RWPE1 (cell line): ENCODE measurements at regions not wholly inside any gene's neighbourhood (a gene's known extent, or its start where the extent isn't known, plus 50 kb on each side); places are given as distances from the start of the nearest gene placed in this dataset.

Source experiments
- CTCF ChIA-PET: fragments of 350-600 bp; sonication (Branson Sonifier 250); formaldehyde crosslinking; extraction: SDS; loops from one replicate; lab custom pipeline; 2021; lab: Yijun Ruan, JAX
- POLR2A ChIA-PET: fragments of 400-600 bp; formaldehyde crosslinking; extraction: SDS; loops from one replicate; lab custom pipeline; 2020; ENCODE audit warnings: antibody characterized with exemption; ENCODE audit not compliant: low non-redundant PET; lab: Yijun Ruan, JAX
- DNase-seq: peaks from one replicate; pipeline ENCODE4 v3.0.0; 2012; ENCODE audit warnings: low spot score
- H3K27ac ChIP-seq: fragments of 450-650 bp; 2 replicates; pipeline ENCODE4 v1.5.1; 2017
- TF ChIP-seq, protein P1 (sequence below): fragments of 450-650 bp; conservative IDR thresholded peaks from 2 replicates; pipeline ENCODE4 v1.5.1; 2017; ENCODE audit warnings: low read depth, mild to moderate bottlenecking

DNA sequence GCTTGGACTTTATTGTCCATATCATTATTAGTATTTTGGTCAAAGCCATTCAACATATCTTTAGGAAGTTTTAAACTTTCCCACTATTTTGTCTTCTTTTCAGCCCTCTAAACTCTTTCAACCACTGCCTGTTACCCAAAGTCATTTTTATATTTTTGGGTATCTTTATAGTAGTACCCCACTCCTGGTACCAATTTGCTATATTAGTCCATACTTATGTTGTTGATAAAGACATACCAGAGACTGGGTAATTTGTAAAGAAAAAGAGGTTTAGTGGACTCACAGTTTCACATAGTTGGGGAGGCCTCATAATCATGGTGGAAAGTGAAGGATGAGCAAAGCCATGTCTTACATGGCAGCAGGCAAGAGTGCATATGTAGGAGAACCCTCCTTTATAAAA lies 271.4 kb downstream of the KLHL4 start:
- no peak for DNase-seq
- TF ChIP-seq, protein P1, sequence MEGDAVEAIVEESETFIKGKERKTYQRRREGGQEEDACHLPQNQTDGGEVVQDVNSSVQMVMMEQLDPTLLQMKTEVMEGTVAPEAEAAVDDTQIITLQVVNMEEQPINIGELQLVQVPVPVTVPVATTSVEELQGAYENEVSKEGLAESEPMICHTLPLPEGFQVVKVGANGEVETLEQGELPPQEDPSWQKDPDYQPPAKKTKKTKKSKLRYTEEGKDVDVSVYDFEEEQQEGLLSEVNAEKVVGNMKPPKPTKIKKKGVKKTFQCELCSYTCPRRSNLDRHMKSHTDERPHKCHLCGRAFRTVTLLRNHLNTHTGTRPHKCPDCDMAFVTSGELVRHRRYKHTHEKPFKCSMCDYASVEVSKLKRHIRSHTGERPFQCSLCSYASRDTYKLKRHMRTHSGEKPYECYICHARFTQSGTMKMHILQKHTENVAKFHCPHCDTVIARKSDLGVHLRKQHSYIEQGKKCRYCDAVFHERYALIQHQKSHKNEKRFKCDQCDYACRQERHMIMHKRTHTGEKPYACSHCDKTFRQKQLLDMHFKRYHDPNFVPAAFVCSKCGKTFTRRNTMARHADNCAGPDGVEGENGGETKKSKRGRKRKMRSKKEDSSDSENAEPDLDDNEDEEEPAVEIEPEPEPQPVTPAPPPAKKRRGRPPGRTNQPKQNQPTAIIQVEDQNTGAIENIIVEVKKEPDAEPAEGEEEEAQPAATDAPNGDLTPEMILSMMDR: no peak
- no peak overlapping the region for H3K27ac ChIP-seq
- CTCF ChIA-PET: no interaction called here
- POLR2A ChIA-PET: interaction anchor here (0.5 kb wide), 1 partner anchor 880 kb away, joined by 3 read pairs; no protein-coding TSS in a partner anchor

DNA sequence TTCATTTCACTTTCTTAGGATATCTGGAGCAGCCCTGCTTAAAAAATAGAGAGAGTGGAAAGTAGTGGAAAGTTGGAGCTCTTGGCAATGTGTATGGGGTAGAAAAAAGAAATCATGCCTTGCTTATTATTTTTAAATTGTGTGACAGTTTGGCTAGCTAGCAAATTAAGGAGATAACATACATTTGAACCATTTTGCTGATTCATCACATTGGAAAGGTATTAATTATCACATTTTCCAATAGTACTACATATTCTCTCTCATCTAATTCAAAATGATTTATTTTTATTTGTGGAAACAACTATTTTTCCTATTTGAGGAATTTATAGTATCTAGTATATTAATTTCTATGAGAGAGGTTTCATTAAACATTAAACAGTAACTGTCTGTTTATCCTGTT lies 280.4 kb downstream of the KLHL4 start:
- CTCF ChIA-PET: no interaction called here
- TF ChIP-seq, protein P1: no peak
- no peak overlapping the region for H3K27ac ChIP-seq
- no peak for DNase-seq
- POLR2A ChIA-PET: no interaction called here

DNA sequence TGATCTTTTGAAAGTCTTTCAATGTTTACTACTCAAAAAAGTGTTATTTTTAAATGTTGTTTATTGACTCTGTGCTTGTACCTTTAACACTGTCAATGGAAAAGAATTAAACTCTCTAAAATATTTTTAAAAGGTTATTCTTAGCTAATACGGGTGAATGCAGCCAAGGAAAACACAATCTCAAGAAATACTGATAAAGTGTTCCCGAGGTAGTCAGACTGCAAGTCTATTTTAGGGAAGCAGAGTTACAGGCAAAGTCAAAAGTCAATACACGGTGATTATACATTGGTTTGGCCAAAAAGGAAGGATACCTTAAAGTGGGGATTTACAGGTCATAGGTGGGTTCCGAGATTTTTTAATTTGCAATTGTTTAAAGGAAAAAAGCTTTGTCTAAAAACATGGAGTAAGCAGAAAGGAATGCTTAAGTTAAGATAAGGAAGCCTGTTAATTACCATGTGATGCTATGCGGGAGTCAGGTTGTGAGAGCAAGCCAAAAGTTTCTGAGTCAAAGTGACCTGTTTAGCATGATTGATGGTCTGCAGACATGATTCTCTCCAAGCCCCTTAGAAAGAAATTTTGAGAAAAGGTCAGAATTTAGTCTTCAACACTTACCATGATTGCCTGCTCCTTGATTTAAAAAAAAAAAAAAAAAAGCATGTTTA lies 288.4 kb downstream of the KLHL4 start:
- TF ChIP-seq, protein P1: no peak
- DNase-seq: no peak
- H3K27ac ChIP-seq: no peak overlapping the region
- ChIA-PET CTCF (no interaction called here), POLR2A (no interaction called here)

DNA sequence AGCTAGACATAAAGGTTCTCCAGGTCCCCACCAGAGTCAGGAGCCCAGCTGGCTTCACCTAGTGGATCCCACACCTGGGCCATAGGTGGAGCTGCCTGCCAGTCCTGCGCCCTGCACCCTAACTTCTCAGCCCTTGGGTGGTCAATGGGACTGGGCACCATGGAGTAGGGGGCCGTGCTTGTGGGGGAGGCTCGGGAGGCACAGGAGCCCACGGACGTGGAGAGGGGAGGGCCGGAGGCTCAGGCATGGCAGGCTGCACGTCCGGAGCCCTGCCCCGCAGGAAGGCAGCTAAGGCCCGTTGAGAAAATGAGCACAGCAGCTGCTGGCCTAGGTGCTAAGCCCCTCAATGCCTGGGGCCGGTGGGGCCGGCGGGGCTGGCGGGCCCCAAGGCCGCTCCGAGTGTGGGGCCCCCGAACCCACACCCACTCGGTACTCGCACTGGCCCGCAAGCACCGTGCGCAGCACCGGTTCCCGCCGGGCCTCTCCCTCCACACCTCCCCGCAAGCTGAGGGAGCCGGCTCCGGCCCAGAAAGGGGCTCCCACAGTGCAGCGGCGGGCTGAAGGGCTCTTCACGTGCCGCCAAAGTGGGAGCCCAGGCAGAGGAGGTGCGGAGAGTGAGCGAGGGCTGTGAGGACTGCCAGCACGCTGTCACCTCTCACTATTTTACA lies 291.1 kb downstream of the KLHL4 start:
- POLR2A ChIA-PET: no interaction called here
- CTCF ChIA-PET: no interaction called here
- TF ChIP-seq, protein P1: no peak
- H3K27ac ChIP-seq: no peak overlapping the region
- no peak for DNase-seq

DNA sequence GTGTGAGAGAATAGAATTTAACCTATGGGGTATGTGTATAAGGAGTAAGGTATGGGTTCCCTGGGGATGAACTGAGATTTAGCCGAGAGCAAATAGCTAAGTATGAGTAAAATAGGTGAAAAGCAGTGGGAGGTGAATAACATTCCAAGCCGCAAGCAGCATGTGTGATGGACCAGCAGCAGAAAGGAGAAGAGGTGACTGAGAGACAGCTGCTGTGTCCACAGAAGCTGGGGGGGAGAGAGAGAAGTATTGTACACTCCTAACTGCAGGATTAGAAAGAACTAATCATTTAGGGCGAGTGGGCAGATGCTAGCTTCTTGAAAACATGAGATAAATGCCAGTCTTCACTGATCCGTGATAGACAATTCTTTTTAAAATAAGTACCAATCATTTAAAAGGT lies 296.0 kb downstream of the KLHL4 start:
- no peak overlapping the region for H3K27ac ChIP-seq
- TF ChIP-seq, protein P1: no peak
- peak; percentile 5 for DNase-seq
- ChIA-PET POLR2A (no interaction called here), CTCF (interaction anchor here (0.7 to 1.0 kb wide), 2 partner anchors 18 to 626 kb away, joined by 3 to 5 read pairs; no protein-coding TSS in a partner anchor)

DNA sequence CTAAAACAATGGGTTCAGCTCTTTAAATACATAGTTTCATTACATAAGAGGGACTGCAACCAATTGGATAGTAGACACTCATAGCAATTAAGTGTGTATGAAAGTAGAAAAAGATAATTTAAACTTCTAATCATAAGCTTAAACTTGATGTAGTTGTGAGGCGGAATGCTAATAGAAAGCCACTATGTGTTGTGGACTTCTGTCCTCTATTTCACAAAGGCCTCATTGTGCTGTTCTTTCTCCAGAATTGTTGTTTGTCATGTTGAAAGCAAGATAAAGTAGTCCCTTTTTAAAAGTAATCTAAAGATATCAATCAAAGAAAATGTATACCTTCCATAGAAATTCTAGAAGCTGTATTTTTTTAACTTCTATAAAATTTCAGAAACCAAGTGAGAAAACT lies 329.4 kb downstream of the KLHL4 start:
- ChIA-PET CTCF (no interaction called here), POLR2A (no interaction called here)
- H3K27ac ChIP-seq: no peak overlapping the region
- TF ChIP-seq, protein P1: no peak
- no peak for DNase-seq
